Panc1 (cell line): ENCODE measurements at regions not wholly inside any gene's neighbourhood (a gene's known extent, or its start where the extent isn't known, plus 50 kb on each side); places are given as distances from the start of the nearest gene placed in this dataset.

Source experiments
- ATAC-seq: fragments of 200-7000 bp; cut with Tn5 transposase; 2 replicates; pipeline ENCODE4 v1.9.1; 2020; ENCODE audit warnings: mild to moderate bottlenecking, moderate library complexity
- BruUV-seq: library from RNA; stranded (reverse); fragments of 400-500 nt; replicated peaks from 2 replicates; lab custom pipeline; 2021; lab: Mats Ljungman, UMichigan
- CTCF ChIA-PET: fragments of 300-600 bp; sonication (Branson Sonifier 250); formaldehyde crosslinking; loops from one replicate; lab custom pipeline; 2022; ENCODE audit warnings: antibody characterized with exemption; lab: Charles Lee
- POLR2A ChIA-PET: fragments of 300-600 bp; sonication (Branson Sonifier 250); formaldehyde crosslinking; loops from one replicate; lab custom pipeline; 2022; ENCODE audit warnings: antibody characterized with exemption; lab: Charles Lee
- DNase-seq: peaks from one replicate; pipeline ENCODE4 v3.0.0-alpha.2; 2010; ENCODE audit warnings: low read depth, low spot score
- H3K27ac ChIP-seq: 2 replicates; pipeline ENCODE4 v1.5.1; 2011; ENCODE audit warnings: mild to moderate bottlenecking, low read length, inconsistent platforms
- H3K27me3 ChIP-seq: fragments of 200-500 bp; sonication (Bioruptor generic); 2 replicates; pipeline ENCODE4 v1.6.0; 2014; ENCODE audit warnings: low read length, inconsistent platforms; ENCODE audit not compliant: control insufficient read depth, insufficient read depth
- H3K36me3 ChIP-seq: fragments of 200-500 bp; sonication (Bioruptor generic); 2 replicates; pipeline ENCODE4 v1.5.1; 2014; ENCODE audit warnings: inconsistent platforms, mild to moderate bottlenecking, low read length, moderate library complexity; ENCODE audit not compliant: control insufficient read depth, insufficient read depth
- H3K4me1 ChIP-seq: 2 replicates; pipeline ENCODE4 v1.5.1; 2011; ENCODE audit warnings: inconsistent platforms, mild to moderate bottlenecking, low read length, moderate library complexity; ENCODE audit not compliant: control insufficient read depth, insufficient read depth
- H3K4me3 ChIP-seq, 2 experiments: 2 replicates each; pipeline ENCODE4 v1.5.1; 2011 to 2012; ENCODE audit warnings: low read depth in 2 of 2, low read length in 2 of 2, mild to moderate bottlenecking in 2 of 2, inconsistent platforms in 1 of 2, moderate library complexity in 1 of 2
- H3K9me3 ChIP-seq: fragments of 200-500 bp; sonication (Bioruptor generic); 2 replicates; pipeline ENCODE4 v1.5.1; 2014; ENCODE audit warnings: low read depth, mild to moderate bottlenecking, inconsistent platforms, low read length, moderate library complexity; ENCODE audit not compliant: control insufficient read depth, insufficient read depth
- CTCF ChIP-seq: fragments of 450-650 bp; IDR thresholded peaks from 2 replicates; pipeline ENCODE4 v1.5.1; 2017; ENCODE audit warnings: mild to moderate bottlenecking
- POLR2AphosphoS5 ChIP-seq: IDR thresholded peaks from 2 replicates; pipeline ENCODE4 v1.6.1; 2012; ENCODE audit warnings: mild to moderate bottlenecking, low read depth, low read length, moderate library complexity
- SIN3A ChIP-seq: IDR thresholded peaks from 2 replicates; pipeline ENCODE4 v1.6.1; 2012; ENCODE audit warnings: low read depth, mild to moderate bottlenecking, low read length, moderate library complexity, borderline replicate concordance; ENCODE audit not compliant: insufficient read depth
- TCF7L2 ChIP-seq: IDR thresholded peaks from 2 replicates; pipeline ENCODE4 v1.6.1; 2011; ENCODE audit warnings: mild to moderate bottlenecking, low read depth, low read length, inconsistent platforms
- in situ Hi-C: cut with HindIII; loops from 2 replicates; pipeline ENCODE4 v1.10.0; 2016; ENCODE audit warnings: low sequenced_read_pairs, low pct_unique_long_range_greater_than_20kb
- intact Hi-C: fragments of 100-400 bp; cut with micrococcal nuclease; formaldehyde crosslinking; loops from one replicate; pipeline ENCODE4 v1.10.0; 2022; ENCODE audit not compliant: unreplicated experiment
- TF ChIP-seq, protein P1 (sequence below), 2 experiments: IDR thresholded peaks; 2 replicates each; pipeline ENCODE4 v1.6.1; 2011 to 2012; ENCODE audit warnings: low read depth in 2 of 2, control low read depth in 1 of 2, low read length in 1 of 2, mild to moderate bottlenecking in 1 of 2, moderate library complexity in 1 of 2; ENCODE audit not compliant: insufficient read depth in 1 of 2

GRCh38 chr4:148883891-148884290 lies 441.7 kb upstream of the NR3C2 start:
- H3K4me3 ChIP-seq = no peak overlapping the region
- BruUV-seq = no TSS peak
- CTCF ChIA-PET = no interaction called here
- no peaks in the 10 kb centered on the region for H3K36me3 ChIP-seq
- POLR2A ChIA-PET = no interaction called here
- no peaks in the 10 kb centered on the region for H3K4me1 ChIP-seq
- in situ Hi-C loops = no loop called here
- intact Hi-C loops = no loop called here
- H3K27me3 ChIP-seq = no peaks in the 10 kb centered on the region
- no peak overlapping the region for H3K27ac ChIP-seq
- no peaks in the 10 kb centered on the region for H3K9me3 ChIP-seq
- TF ChIP-seq SIN3A = no peak
- no peak for TF ChIP-seq POLR2AphosphoS5
- TF ChIP-seq, protein P1, sequence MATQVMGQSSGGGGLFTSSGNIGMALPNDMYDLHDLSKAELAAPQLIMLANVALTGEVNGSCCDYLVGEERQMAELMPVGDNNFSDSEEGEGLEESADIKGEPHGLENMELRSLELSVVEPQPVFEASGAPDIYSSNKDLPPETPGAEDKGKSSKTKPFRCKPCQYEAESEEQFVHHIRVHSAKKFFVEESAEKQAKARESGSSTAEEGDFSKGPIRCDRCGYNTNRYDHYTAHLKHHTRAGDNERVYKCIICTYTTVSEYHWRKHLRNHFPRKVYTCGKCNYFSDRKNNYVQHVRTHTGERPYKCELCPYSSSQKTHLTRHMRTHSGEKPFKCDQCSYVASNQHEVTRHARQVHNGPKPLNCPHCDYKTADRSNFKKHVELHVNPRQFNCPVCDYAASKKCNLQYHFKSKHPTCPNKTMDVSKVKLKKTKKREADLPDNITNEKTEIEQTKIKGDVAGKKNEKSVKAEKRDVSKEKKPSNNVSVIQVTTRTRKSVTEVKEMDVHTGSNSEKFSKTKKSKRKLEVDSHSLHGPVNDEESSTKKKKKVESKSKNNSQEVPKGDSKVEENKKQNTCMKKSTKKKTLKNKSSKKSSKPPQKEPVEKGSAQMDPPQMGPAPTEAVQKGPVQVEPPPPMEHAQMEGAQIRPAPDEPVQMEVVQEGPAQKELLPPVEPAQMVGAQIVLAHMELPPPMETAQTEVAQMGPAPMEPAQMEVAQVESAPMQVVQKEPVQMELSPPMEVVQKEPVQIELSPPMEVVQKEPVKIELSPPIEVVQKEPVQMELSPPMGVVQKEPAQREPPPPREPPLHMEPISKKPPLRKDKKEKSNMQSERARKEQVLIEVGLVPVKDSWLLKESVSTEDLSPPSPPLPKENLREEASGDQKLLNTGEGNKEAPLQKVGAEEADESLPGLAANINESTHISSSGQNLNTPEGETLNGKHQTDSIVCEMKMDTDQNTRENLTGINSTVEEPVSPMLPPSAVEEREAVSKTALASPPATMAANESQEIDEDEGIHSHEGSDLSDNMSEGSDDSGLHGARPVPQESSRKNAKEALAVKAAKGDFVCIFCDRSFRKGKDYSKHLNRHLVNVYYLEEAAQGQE (IDR thresholded peaks at IDR 0.05; ENCODE audit: insufficient read depth in 1 of 2, low read depth in 2 of 2, low read length in 1 of 2) = no peak
- TF ChIP-seq CTCF = no peak
- TF ChIP-seq TCF7L2 = no peak
- DNase-seq (no peak), ATAC-seq (no peak)

DNA sequence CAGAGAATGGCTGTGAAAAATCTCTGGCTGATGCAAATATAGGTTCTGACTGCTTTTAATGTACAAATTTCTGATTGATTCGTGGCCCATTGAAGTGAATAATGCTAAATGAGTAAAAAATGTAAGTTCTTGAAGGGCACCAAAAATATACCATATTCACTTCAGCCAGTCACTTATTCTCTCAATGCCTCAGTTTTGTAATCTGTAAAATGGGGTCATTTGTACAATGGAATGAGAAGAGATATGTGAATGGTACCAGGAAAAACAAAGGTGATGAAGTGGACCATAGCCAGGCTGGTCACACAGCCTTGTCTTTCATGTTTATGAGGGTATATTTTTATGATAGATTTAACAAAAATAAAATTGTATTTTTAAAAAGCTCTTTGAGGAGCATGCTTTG lies 441.2 kb upstream of the NR3C2 start:
- Histone ChIP-seq H3K27ac (no peak overlapping the region), H3K4me1 (no peaks in the 10 kb centered on the region), H3K9me3 (no peaks in the 10 kb centered on the region), H3K4me3 (no peak overlapping the region), H3K36me3 (no peaks in the 10 kb centered on the region), H3K27me3 (no peaks in the 10 kb centered on the region)
- intact Hi-C loops = no loop called here
- ATAC-seq (no peak), DNase-seq (no peak)
- TF ChIP-seq TCF7L2 = no peak
- TF ChIP-seq CTCF = no peak
- BruUV-seq = no TSS peak
- CTCF ChIA-PET = no interaction called here
- in situ Hi-C loops = no loop called here
- POLR2A ChIA-PET = no interaction called here
